ENCODE measurements at regions not wholly inside any gene's neighbourhood (a gene's known extent, or its start where the extent isn't known, plus 50 kb on each side); places are given as distances from the start of the nearest gene placed in this dataset.
"Not testable (repeated sequence)": the region's sequence is repeated elsewhere in the genome, so short reads cannot be mapped to it uniquely, and the experiment has no call there.

- H2AFZ ChIP-seq (ENCODE audit: insufficient read depth, low read depth, low read length, poor library complexity, severe bottlenecking); H3K9me3 ChIP-seq (replicated peaks in 1 of 2; ENCODE audit: control insufficient read depth in 1 of 2, insufficient read depth in 1 of 2, low read length in 2 of 2); H3K9me3 Mint-ChIP-seq; H3K4me2 ChIP-seq (replicated peaks; ENCODE audit: extremely low read depth, low read length, poor library complexity, severe bottlenecking); H3K27me3 ChIP-seq (ENCODE audit: control insufficient read depth in 2 of 2, insufficient read depth in 2 of 2, low read length in 2 of 2); intact Hi-C loops (cut with micrococcal nuclease); H3K27ac ChIP-seq (ENCODE audit: low read depth in 1 of 2, low read length in 2 of 2); H3K4me3 ChIP-seq (replicated peaks in 1 of 3; ENCODE audit: low read depth in 2 of 3, low read length in 3 of 3); H3K79me2 ChIP-seq (ENCODE audit: insufficient read depth, low read length); H3K9ac ChIP-seq (ENCODE audit: insufficient read depth, low read length, poor library complexity, severe bottlenecking); H3K36me3 ChIP-seq (replicated peaks in 1 of 2; ENCODE audit: control insufficient read depth in 1 of 2, insufficient read depth in 2 of 2, low read length in 2 of 2); H3K4me1 ChIP-seq (ENCODE audit: control insufficient read depth in 1 of 2, insufficient read depth in 2 of 2, low read length in 2 of 2); H3K27ac Mint-ChIP-seq; H4K20me1 ChIP-seq (ENCODE audit: insufficient read depth, low read length); H3K27me3 Mint-ChIP-seq (ENCODE audit: low read depth in 3 of 3); DNase-seq; H3K4me3 Mint-ChIP-seq; H3K4me1 Mint-ChIP-seq; H3K36me3 Mint-ChIP-seq: not testable (repeated sequence)
- WGBS (ENCODE audit: insufficient coverage), result no CpG with 5 or more reads among the region's 13 CpGs
These were observed 106.8 kb downstream of the TNFRSF13B start for GRCh38 chr17:16865077-16865613.

DNA sequence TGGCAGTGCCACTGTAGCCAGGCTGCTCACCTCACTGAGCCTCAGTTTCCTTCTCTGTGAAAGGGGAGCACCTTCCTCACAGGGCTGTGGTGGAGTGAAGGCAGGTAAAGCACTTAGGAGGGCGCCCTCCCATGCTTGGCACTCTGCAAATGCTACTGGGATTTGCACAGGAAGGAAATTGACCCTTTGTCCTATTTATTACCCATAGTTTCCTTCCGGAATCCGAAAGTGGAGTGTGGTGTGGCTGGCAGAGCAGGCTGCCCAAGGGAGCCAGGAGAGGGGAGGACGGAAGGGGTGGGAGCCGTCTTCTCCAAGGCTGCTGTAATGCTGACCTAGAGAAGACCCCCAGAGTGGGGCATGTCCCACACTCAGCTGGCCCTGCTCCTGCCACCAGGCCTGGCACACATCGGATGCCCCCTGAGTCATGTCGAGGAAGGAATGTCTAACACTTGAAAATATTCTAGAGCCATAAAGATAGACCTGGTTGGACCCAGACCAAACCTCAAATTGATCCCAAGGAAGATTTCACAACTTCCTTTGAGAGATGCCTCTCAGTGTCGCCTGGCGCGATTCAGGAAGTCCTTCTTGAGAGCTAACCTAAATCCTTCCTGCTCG lies 107.3 kb downstream of the TNFRSF13B start:
- H3K36me3 ChIP-seq (replicated peaks in 1 of 2; ENCODE audit: control insufficient read depth in 1 of 2, insufficient read depth in 2 of 2, low read length in 2 of 2); H4K20me1 ChIP-seq (ENCODE audit: insufficient read depth, low read length); H3K9me3 ChIP-seq (replicated peaks in 1 of 2; ENCODE audit: control insufficient read depth in 1 of 2, insufficient read depth in 1 of 2, low read length in 2 of 2); H3K4me3 Mint-ChIP-seq; H3K79me2 ChIP-seq (ENCODE audit: insufficient read depth, low read length); H3K36me3 Mint-ChIP-seq; H3K4me2 ChIP-seq (replicated peaks; ENCODE audit: extremely low read depth, low read length, poor library complexity, severe bottlenecking); H3K4me3 ChIP-seq (replicated peaks in 1 of 3; ENCODE audit: low read depth in 2 of 3, low read length in 3 of 3); intact Hi-C loops (cut with micrococcal nuclease); H3K27ac Mint-ChIP-seq; H2AFZ ChIP-seq (ENCODE audit: insufficient read depth, low read depth, low read length, poor library complexity, severe bottlenecking); H3K27me3 Mint-ChIP-seq (ENCODE audit: low read depth in 3 of 3); H3K4me1 ChIP-seq (ENCODE audit: control insufficient read depth in 1 of 2, insufficient read depth in 2 of 2, low read length in 2 of 2); H3K9me3 Mint-ChIP-seq; H3K4me1 Mint-ChIP-seq; H3K27me3 ChIP-seq (ENCODE audit: control insufficient read depth in 2 of 2, insufficient read depth in 2 of 2, low read length in 2 of 2); H3K27ac ChIP-seq (ENCODE audit: low read depth in 1 of 2, low read length in 2 of 2); H3K9ac ChIP-seq (ENCODE audit: insufficient read depth, low read length, poor library complexity, severe bottlenecking); DNase-seq: not testable (repeated sequence)
- WGBS (ENCODE audit: insufficient coverage), result no CpG with 5 or more reads among the region's 11 CpGs

- H2AFZ ChIP-seq (ENCODE audit: insufficient read depth, low read depth, low read length, poor library complexity, severe bottlenecking); H3K4me3 ChIP-seq (replicated peaks in 1 of 3; ENCODE audit: low read depth in 2 of 3, low read length in 3 of 3); H3K9me3 ChIP-seq (replicated peaks in 1 of 2; ENCODE audit: control insufficient read depth in 1 of 2, insufficient read depth in 1 of 2, low read length in 2 of 2); H3K4me2 ChIP-seq (replicated peaks; ENCODE audit: extremely low read depth, low read length, poor library complexity, severe bottlenecking); H3K36me3 ChIP-seq (replicated peaks in 1 of 2; ENCODE audit: control insufficient read depth in 1 of 2, insufficient read depth in 2 of 2, low read length in 2 of 2); H3K79me2 ChIP-seq (ENCODE audit: insufficient read depth, low read length); H3K27me3 ChIP-seq (ENCODE audit: control insufficient read depth in 2 of 2, insufficient read depth in 2 of 2, low read length in 2 of 2); intact Hi-C loops (cut with micrococcal nuclease); H3K9me3 Mint-ChIP-seq; H3K27ac ChIP-seq (ENCODE audit: low read depth in 1 of 2, low read length in 2 of 2); H4K20me1 ChIP-seq (ENCODE audit: insufficient read depth, low read length); DNase-seq; H3K27ac Mint-ChIP-seq; H3K4me3 Mint-ChIP-seq; H3K27me3 Mint-ChIP-seq (ENCODE audit: low read depth in 3 of 3); H3K4me1 ChIP-seq (ENCODE audit: control insufficient read depth in 1 of 2, insufficient read depth in 2 of 2, low read length in 2 of 2); H3K4me1 Mint-ChIP-seq; H3K9ac ChIP-seq (ENCODE audit: insufficient read depth, low read length, poor library complexity, severe bottlenecking); H3K36me3 Mint-ChIP-seq: not testable (repeated sequence)
- no CpG with 5 or more reads among the region's 8 CpGs for WGBS (ENCODE audit: insufficient coverage)
These were observed 110.8 kb downstream of the TNFRSF13B start for GRCh38 chr17:16861152-16861551.

GRCh38 chr17:16860467-16860866 lies 111.5 kb downstream of the TNFRSF13B start:
- H3K27ac ChIP-seq (ENCODE audit: low read depth in 1 of 2, low read length in 2 of 2); H3K9me3 ChIP-seq (replicated peaks in 1 of 2; ENCODE audit: control insufficient read depth in 1 of 2, insufficient read depth in 1 of 2, low read length in 2 of 2); H3K4me3 ChIP-seq (replicated peaks in 1 of 3; ENCODE audit: low read depth in 2 of 3, low read length in 3 of 3); H4K20me1 ChIP-seq (ENCODE audit: insufficient read depth, low read length); intact Hi-C loops (cut with micrococcal nuclease); DNase-seq; H3K36me3 ChIP-seq (replicated peaks in 1 of 2; ENCODE audit: control insufficient read depth in 1 of 2, insufficient read depth in 2 of 2, low read length in 2 of 2); H3K4me1 ChIP-seq (ENCODE audit: control insufficient read depth in 1 of 2, insufficient read depth in 2 of 2, low read length in 2 of 2); H3K27me3 ChIP-seq (ENCODE audit: control insufficient read depth in 2 of 2, insufficient read depth in 2 of 2, low read length in 2 of 2); H3K4me1 Mint-ChIP-seq; H3K9me3 Mint-ChIP-seq; H3K79me2 ChIP-seq (ENCODE audit: insufficient read depth, low read length); H3K4me2 ChIP-seq (replicated peaks; ENCODE audit: extremely low read depth, low read length, poor library complexity, severe bottlenecking); H3K4me3 Mint-ChIP-seq; H2AFZ ChIP-seq (ENCODE audit: insufficient read depth, low read depth, low read length, poor library complexity, severe bottlenecking); H3K9ac ChIP-seq (ENCODE audit: insufficient read depth, low read length, poor library complexity, severe bottlenecking); H3K27me3 Mint-ChIP-seq (ENCODE audit: low read depth in 3 of 3); H3K36me3 Mint-ChIP-seq; H3K27ac Mint-ChIP-seq: not testable (repeated sequence)
- WGBS (ENCODE audit: insufficient coverage), result 90% methylated on average over 1 of the region's 9 CpGs

All from CD14-positive monocyte (primary cell).